Keratinocyte (primary cell): ENCODE measurements at regions not wholly inside any gene's neighbourhood (a gene's known extent, or its start where the extent isn't known, plus 50 kb on each side); places are given as distances from the start of the nearest gene placed in this dataset.

Experiments used
- DNase-seq: peaks from one replicate; pipeline ENCODE4 v3.0.0-alpha.2; 2011; ENCODE audit warnings: low read depth, missing footprints, low spot score
- FAIRE-seq: peaks from 2 replicates; lab custom pipeline; 2011; peaks lifted over from hg19 to GRCh38; lab: Jason Lieb, UNC
- H2AFZ ChIP-seq: 2 replicates; pipeline ENCODE4 v1.6.0; 2012; ENCODE audit warnings: low read length, control low read depth, inconsistent platforms; ENCODE audit not compliant: control insufficient read depth
- H3K27ac ChIP-seq: 2 replicates; pipeline ENCODE4 v1.5.1; 2011; ENCODE audit warnings: low read length; ENCODE audit not compliant: control insufficient read depth, insufficient read depth
- H3K27me3 ChIP-seq: 3 replicates; pipeline ENCODE4 v1.6.0; 2011; ENCODE audit warnings: low read length; ENCODE audit not compliant: control insufficient read depth, insufficient read depth; ENCODE audit errors: extremely low read depth
- H3K36me3 ChIP-seq, 2 experiments: 2 replicates in 1 of 2; 3 replicates in 1 of 2; pipeline ENCODE4 v1.5.1; 2011; ENCODE audit warnings: low read length in 2 of 2, mild to moderate bottlenecking in 1 of 2; ENCODE audit not compliant: control insufficient read depth in 2 of 2, insufficient read depth in 2 of 2; ENCODE audit errors: extremely low read depth in 1 of 2
- H3K4me1 ChIP-seq: 3 replicates; pipeline ENCODE4 v1.5.1; 2011; ENCODE audit warnings: low read length; ENCODE audit not compliant: control insufficient read depth, insufficient read depth; ENCODE audit errors: extremely low read depth
- H3K4me2 ChIP-seq: 3 replicates; pipeline ENCODE4 v1.6.0; 2011; ENCODE audit warnings: low read depth, low read length; ENCODE audit not compliant: control insufficient read depth, insufficient read depth; ENCODE audit errors: extremely low read depth
- H3K4me3 ChIP-seq, 3 experiments: fragments of 200-600 bp in 1 of 3; sonication (generic) in 1 of 3; 2 replicates in 2 of 3; 3 replicates in 1 of 3; pipeline ENCODE4 v1.5.1; 2011 to 2016; ENCODE audit warnings: low read length in 3 of 3, mild to moderate bottlenecking in 3 of 3, control low read depth in 2 of 3, inconsistent platforms in 1 of 3, low read depth in 1 of 3, mixed read lengths in 1 of 3, mixed run types in 1 of 3, moderate library complexity in 1 of 3; ENCODE audit not compliant: control insufficient read depth in 2 of 3, insufficient read depth in 2 of 3; ENCODE audit errors: extremely low read depth in 1 of 3
- H3K79me2 ChIP-seq: 2 replicates; pipeline ENCODE4 v1.6.0; 2012; ENCODE audit warnings: low read length; ENCODE audit not compliant: control insufficient read depth, insufficient read depth
- H3K9ac ChIP-seq: 3 replicates; pipeline ENCODE4 v1.6.0; 2011; ENCODE audit warnings: low read length; ENCODE audit not compliant: control insufficient read depth, insufficient read depth; ENCODE audit errors: extremely low read depth
- H3K9me1 ChIP-seq: 3 replicates; pipeline ENCODE4 v1.6.0; 2011; ENCODE audit warnings: low read length; ENCODE audit not compliant: control insufficient read depth, insufficient read depth; ENCODE audit errors: extremely low read depth
- H3K9me3 ChIP-seq: 2 replicates; pipeline ENCODE4 v1.5.1; 2012; ENCODE audit warnings: low read depth, low read length; ENCODE audit not compliant: control insufficient read depth
- H4K20me1 ChIP-seq: 3 replicates; pipeline ENCODE4 v1.6.0; 2011; ENCODE audit warnings: low read length; ENCODE audit not compliant: control insufficient read depth, insufficient read depth; ENCODE audit errors: extremely low read depth
- EZH2 ChIP-seq: IDR thresholded peaks from one replicate; pipeline ENCODE4 v1.6.1; 2012; ENCODE audit warnings: inconsistent platforms, mild to moderate bottlenecking, low read length, moderate library complexity
- dilution Hi-C: fragments of 300-500 bp; cut with MboI; formaldehyde crosslinking; loops from one replicate; pipeline ENCODE4 v1.7.0; 2020; ENCODE audit warnings: low sequenced_read_pairs; ENCODE audit not compliant: extremely low pct_ligation_motif_present
- TF ChIP-seq, protein P1 (sequence below), 3 experiments: IDR thresholded peaks in 1 of 3; conservative IDR thresholded peaks in 1 of 3; optimal IDR thresholded peaks in 1 of 3; 2 replicates in 2 of 3; 3 replicates in 1 of 3; pipeline versions ENCODE3 to v1.5.1; 2011; ENCODE audit warnings: low read length in 3 of 3, mild to moderate bottlenecking in 3 of 3, moderate library complexity in 2 of 3, control low read depth in 1 of 3, inconsistent platforms in 1 of 3; ENCODE audit not compliant: insufficient read depth in 2 of 3; ENCODE audit errors: extremely low read depth in 1 of 3

DNA sequence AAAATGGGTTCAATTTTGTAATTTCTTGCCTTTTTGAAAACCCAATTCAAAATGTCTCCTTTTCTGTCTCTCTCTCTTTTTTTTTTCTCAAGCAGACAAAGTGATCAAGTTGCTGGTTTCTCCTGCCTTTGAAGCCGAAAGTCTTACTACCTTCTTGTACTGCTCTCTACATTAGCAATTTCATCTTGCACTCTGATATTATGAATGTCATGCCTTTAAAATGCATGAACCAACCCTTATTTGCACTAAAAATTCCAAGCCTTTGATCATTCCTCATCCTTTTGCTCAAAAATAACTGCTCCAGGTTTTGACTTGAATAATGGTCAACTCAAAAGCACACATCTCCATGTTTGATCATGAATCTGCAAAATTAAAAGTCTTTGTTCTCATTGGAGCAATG is 125.2 kb downstream of the CETN3 start:
- no peaks in the 10 kb centered on the region for H3K9me3 ChIP-seq
- no peaks in the 10 kb centered on the region for H4K20me1 ChIP-seq
- H3K4me1 ChIP-seq = no peaks in the 10 kb centered on the region
- H3K4me3 ChIP-seq = no peak overlapping the region
- dilution Hi-C loops = no loop called here
- no peak overlapping the region for H3K27ac ChIP-seq
- no peaks in the 10 kb centered on the region for H3K9me1 ChIP-seq
- H3K27me3 ChIP-seq = no peaks in the 10 kb centered on the region
- no peak for FAIRE-seq
- H3K36me3 ChIP-seq = no peaks in the 10 kb centered on the region
- TF ChIP-seq, protein P1, sequence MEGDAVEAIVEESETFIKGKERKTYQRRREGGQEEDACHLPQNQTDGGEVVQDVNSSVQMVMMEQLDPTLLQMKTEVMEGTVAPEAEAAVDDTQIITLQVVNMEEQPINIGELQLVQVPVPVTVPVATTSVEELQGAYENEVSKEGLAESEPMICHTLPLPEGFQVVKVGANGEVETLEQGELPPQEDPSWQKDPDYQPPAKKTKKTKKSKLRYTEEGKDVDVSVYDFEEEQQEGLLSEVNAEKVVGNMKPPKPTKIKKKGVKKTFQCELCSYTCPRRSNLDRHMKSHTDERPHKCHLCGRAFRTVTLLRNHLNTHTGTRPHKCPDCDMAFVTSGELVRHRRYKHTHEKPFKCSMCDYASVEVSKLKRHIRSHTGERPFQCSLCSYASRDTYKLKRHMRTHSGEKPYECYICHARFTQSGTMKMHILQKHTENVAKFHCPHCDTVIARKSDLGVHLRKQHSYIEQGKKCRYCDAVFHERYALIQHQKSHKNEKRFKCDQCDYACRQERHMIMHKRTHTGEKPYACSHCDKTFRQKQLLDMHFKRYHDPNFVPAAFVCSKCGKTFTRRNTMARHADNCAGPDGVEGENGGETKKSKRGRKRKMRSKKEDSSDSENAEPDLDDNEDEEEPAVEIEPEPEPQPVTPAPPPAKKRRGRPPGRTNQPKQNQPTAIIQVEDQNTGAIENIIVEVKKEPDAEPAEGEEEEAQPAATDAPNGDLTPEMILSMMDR (optimal IDR thresholded peaks at IDR 0.05 in 1 of 3, IDR thresholded peaks at IDR 0.05 in 1 of 3, conservative IDR thresholded peaks at IDR 0.05 in 1 of 3; ENCODE audit: extremely low read depth in 1 of 3, insufficient read depth in 2 of 3, low read length in 3 of 3) = no peak
- TF ChIP-seq EZH2 = no peak
- H3K4me2 ChIP-seq = no peak overlapping the region
- H2AFZ ChIP-seq = no peak overlapping the region
- no peak for DNase-seq
- H3K79me2 ChIP-seq = no peaks in the 10 kb centered on the region
- no peak overlapping the region for H3K9ac ChIP-seq

DNA sequence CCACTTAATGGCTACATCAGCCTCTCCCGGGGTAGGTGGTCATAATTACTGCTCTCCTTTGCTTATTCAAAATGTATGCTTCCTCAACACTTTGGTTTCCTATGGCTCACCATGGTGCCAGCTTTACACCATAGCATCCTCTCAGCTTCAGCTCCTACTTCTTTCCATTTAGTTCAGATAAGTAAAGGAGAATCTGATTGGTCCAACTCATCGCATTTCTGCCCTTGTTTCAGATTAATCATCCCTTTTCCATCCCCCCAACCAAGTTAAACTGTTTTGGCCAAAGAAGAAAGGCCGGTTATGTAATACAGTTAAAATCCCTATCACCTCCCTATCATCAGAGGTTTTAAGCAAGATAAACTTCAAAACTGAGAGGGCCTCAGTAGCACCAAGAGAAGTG is 130.5 kb downstream of the CETN3 start:
- Histone ChIP-seq H3K4me3 (no peak overlapping the region), H3K9ac (no peak overlapping the region), H3K36me3 (no peaks in the 10 kb centered on the region), H2AFZ (no peak overlapping the region), H3K27me3 (no peaks in the 10 kb centered on the region), H4K20me1 (no peaks in the 10 kb centered on the region), H3K79me2 (no peaks in the 10 kb centered on the region), H3K4me1 (no peaks in the 10 kb centered on the region), H3K27ac (no peak overlapping the region), H3K4me2 (no peak overlapping the region), H3K9me3 (no peaks in the 10 kb centered on the region), H3K9me1 (no peaks in the 10 kb centered on the region)
- FAIRE-seq (no peak), DNase-seq (no peak)
- TF ChIP-seq, protein P1 (optimal IDR thresholded peaks at IDR 0.05 in 1 of 3, IDR thresholded peaks at IDR 0.05 in 1 of 3, conservative IDR thresholded peaks at IDR 0.05 in 1 of 3; ENCODE audit: extremely low read depth in 1 of 3, insufficient read depth in 2 of 3, low read length in 3 of 3) = no peak
- no peak for TF ChIP-seq EZH2
- dilution Hi-C loops = no loop called here
